Activated naive CD4-positive, alpha-beta T cell treated with anti-CD3 and anti-CD28 coated beads, Interleukin-2, amount 50 U/mL, for 16 hours (primary cell): ENCODE measurements at regions not wholly inside any gene's neighbourhood (a gene's known extent, or its start where the extent isn't known, plus 50 kb on each side); places are given as distances from the start of the nearest gene placed in this dataset.
"Not testable (repeated sequence)": the region's sequence is repeated elsewhere in the genome, so short reads cannot be mapped to it uniquely, and the experiment has no call there.

Experiments
- DNase-seq: peaks from one replicate; pipeline ENCODE4 v3.0.0-alpha.2; 2020

GRCh38 chr2:208608122-208608835, 201.7 kb downstream of the PTH2R start:
- no peak for DNase-seq

GRCh38 chr2:208609166-208609804, 202.7 kb downstream of the PTH2R start:
- no peak for DNase-seq

- DNase-seq: not testable (repeated sequence)
Observed at GRCh38 chr2:208615675-208616074, 209.1 kb downstream of the PTH2R start.

- no peak for DNase-seq
Observed at GRCh38 chr2:208618220-208618619, 211.6 kb downstream of the PTH2R start.

GRCh38 chr2:208619993-208620392, 213.4 kb downstream of the PTH2R start:
- DNase-seq: no peak

GRCh38 chr2:208620487-208620978, 213.9 kb downstream of the PTH2R start:
- no peak for DNase-seq

- no peak for DNase-seq
Observed at GRCh38 chr2:208627110-208627884, 220.7 kb downstream of the PTH2R start.

GRCh38 chr2:208627916-208628315, 221.3 kb downstream of the PTH2R start:
- no peak for DNase-seq

- no peak for DNase-seq
Observed at GRCh38 chr2:208638059-208638458, 231.5 kb downstream of the PTH2R start.

GRCh38 chr2:208642125-208642779, 235.7 kb downstream of the PTH2R start:
- DNase-seq: no peak

- DNase-seq: no peak
Observed at GRCh38 chr2:208643145-208643544, 236.6 kb downstream of the PTH2R start.

GRCh38 chr2:208645226-208645625, 238.6 kb downstream of the PTH2R start:
- no peak for DNase-seq

GRCh38 chr2:208648368-208648767, 241.8 kb downstream of the PTH2R start:
- no peak for DNase-seq

- DNase-seq: no peak
Observed at GRCh38 chr2:208653383-208653782, 246.8 kb downstream of the PTH2R start.

- no peak for DNase-seq
Observed at GRCh38 chr2:208654056-208654455, 247.5 kb downstream of the PTH2R start.

- no peak for DNase-seq
Observed at GRCh38 chr2:208657468-208657867, 250.9 kb downstream of the PTH2R start.

- DNase-seq: no peak
Observed at GRCh38 chr2:208669394-208669793, 262.8 kb downstream of the PTH2R start.

- DNase-seq: no peak
Observed at GRCh38 chr2:208671284-208671683, 264.7 kb downstream of the PTH2R start.

GRCh38 chr2:208671886-208672680, 265.5 kb downstream of the PTH2R start:
- DNase-seq: no peak

GRCh38 chr2:208673631-208674030, 267.0 kb downstream of the PTH2R start:
- no peak for DNase-seq

- no peak for DNase-seq
Observed at GRCh38 chr2:208674919-208675318, 268.3 kb downstream of the PTH2R start.

- not testable (repeated sequence) for DNase-seq
Observed at GRCh38 chr2:208685929-208686328, 279.3 kb downstream of the PTH2R start.
